Umbilical cord (tissue), 1 donor: ENCODE measurements at regions not wholly inside any gene's neighbourhood (a gene's known extent, or its start where the extent isn't known, plus 50 kb on each side); places are given as distances from the start of the nearest gene placed in this dataset.

ENCODE experiments used
- DNase-seq: peaks from one replicate; pipeline ENCODE4 v3.0.0-alpha.2; 2015; ENCODE audit warnings: low spot score

DNA sequence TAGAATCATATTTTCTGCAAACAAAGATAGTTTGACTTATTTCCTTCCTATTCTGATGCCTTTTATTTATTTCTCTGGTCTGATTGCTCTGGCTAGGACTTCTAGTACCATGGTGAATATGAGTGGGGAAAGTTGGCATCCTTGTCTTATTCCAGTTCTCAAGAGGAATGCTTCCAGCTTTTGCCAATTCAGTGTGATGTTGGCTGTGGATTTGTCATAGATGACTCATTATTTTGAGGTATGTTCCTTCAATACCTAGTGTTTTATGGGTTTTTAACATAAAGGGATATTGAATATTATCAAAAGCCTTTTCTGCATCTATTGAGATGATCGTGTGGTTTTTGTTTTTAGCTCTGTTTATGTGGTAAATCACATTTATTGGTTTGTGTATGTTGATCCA is 139.4 kb upstream of the CNTN1 start:
- DNase-seq: no peak

DNA sequence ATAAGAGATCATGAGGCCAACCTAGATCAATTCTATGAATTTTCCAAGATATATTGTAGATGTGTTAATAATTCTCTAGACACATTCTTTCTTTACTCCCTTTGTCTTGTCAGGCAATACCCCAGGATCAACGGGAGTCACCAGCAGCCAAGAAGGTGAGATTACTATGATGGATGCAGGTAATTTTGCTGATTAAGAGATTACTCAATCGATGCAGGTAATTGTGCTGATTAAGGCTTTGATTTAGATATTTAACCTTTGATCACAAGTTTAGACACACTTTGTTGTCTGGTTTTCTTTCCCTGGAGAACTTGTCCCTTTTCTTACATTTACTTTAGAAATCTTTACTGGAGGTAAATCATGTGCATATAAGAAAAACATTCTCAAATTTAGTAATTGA is 134.3 kb upstream of the CNTN1 start:
- DNase-seq: no peak

DNA sequence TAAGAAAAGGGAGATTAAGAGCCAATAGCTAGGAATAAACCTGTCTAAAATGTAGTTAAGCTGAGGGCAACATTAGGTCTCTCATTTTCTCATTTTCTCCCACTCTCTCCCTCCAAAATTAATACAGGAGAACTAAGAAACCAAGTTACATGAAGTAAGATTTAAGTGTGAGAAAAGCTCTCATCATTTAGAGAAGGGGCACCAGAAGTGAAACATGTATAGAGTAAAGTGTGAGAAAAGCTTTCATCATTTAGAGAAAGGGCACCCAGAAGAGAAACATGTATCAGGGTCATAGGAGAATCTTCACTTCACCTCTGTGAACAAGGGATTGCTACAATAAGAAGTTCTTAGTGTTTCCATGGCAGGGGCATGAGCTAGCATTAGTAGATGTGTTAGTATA is 132.4 kb upstream of the CNTN1 start:
- DNase-seq: no peak

GRCh38 chr12:40560848-40561247 is 131.4 kb upstream of the CNTN1 start:
- no peak for DNase-seq

DNA sequence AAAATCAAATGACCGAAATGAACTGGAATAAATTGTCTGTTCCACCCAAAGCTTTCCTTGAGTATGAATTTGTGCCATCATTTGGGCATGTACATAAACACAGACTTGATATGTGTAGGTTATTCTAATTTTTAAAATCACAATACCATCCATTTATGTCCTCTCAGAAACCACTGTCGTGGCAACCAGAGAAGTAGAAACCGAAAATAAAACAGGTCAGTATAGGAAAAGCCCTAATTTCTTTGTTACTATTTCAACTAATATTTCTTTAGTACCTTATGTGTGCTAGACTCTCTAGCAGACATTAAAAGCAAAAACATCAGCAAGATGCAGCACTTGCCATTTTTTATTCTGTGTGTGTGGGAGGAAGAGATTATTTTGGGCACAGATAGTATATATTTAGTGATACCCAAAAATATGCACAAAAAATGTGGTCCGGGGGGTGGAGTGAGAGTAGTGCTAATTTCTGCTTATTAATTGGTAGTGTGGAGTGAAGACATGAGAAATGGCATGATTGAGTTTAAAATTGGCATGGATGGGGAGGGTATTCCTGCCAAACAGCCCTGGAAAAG is 130.8 kb upstream of the CNTN1 start:
- DNase-seq: no peak

- DNase-seq: no peak
Observed at GRCh38 chr12:40565029-40565633, 127.1 kb upstream of the CNTN1 start.

DNA sequence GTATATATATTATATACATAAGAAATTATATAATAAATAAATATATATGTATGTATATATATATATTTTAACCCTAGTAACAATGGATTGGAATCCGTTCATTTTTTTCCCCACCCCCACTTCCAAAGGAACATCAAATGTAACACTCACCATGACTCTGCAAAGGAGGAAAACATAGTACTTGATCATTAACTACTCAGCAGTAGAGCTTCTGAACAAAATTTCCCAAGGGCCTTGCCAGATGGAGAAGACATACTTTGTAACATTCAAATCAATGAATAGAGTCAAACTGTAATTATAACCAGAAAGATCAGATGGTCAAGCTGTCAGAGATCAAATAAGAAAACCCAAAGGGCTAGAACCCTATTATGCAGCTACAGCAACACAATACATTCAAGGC is 126.0 kb upstream of the CNTN1 start:
- no peak for DNase-seq

GRCh38 chr12:40569626-40570179 is 122.5 kb upstream of the CNTN1 start:
- DNase-seq: peak; percentile 65

GRCh38 chr12:40573024-40573423 is 119.2 kb upstream of the CNTN1 start:
- no peak for DNase-seq

GRCh38 chr12:40575987-40576386 is 116.3 kb upstream of the CNTN1 start:
- DNase-seq: no peak

DNA sequence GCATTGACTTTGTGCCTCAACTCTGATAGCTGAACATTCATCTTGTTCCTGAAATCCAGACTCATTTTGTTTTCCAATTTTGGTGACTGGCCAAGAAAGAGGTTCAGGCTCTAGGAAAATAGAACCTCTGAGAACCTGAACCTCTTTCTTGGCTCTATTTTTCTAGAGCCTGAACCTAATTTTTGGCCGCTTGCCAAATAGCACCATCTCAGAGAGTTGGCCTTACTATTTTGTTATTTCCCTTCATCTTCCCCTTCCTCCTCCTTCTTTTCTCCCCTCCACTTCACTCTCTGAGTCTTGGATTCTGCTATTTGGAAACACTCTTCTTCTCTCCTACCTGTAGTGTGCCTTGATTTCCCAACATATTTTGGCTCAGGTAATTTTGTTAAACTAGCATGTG is 114.4 kb upstream of the CNTN1 start:
- no peak for DNase-seq

DNA sequence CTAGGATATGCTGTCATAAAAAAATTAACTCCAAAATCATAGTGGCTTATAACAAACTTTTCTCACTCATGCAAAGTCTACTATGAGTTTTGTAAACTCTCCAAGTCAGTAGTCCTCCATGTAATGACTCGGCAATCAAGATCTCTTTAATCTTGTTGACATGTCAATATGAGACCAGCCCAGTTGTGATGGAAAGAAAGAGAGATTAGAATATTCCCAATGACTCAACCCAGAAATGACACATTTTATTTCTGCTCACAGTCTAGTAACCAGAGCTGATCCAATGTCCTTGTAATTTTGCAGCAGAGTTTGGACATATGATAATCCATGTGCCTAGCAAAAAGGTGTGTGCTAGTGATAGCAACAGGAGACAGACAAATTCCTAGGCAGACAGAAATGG is 112.6 kb upstream of the CNTN1 start:
- DNase-seq: no peak

GRCh38 chr12:40580346-40580745 is 111.9 kb upstream of the CNTN1 start:
- no peak for DNase-seq

DNA sequence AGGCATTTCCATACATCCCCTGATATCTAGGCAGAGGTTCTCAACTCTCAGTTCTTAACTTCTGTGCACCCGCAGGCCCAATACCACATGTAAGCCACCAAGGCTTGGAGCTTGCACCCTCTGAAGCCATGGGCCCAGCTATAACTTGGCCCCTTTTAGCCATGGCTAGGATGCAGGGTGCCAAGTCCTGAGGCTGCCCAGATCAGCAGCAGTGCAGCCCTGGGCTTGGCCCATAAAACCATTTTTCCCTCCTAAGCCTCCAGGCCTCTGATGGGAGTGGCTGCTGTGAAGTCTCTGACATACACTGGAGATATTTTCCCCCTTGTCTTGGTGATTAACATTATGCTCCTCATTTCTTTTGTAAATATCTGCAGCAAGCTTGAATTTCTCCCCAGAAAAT is 110.3 kb upstream of the CNTN1 start:
- no peak for DNase-seq

DNA sequence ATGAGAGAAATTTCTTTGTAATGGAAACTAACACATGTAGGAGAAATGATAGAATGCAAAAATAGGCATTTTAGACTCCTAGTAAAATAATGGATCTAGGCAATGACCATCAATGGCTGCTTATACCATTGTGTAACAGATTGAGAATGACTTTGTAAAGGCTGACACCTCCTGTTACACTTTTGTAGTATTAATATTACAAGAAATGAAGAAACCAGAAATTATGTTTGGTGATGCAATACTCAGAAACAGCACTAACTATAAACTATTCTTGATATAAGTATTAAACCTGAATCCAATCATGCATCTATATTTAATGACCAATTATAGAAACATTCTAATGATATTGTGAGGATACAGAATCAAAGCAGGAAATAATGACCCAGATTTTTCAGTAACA is 108.5 kb upstream of the CNTN1 start:
- DNase-seq: no peak

- DNase-seq: no peak
Observed at GRCh38 chr12:40584763-40585162, 107.5 kb upstream of the CNTN1 start.

- DNase-seq: peak; percentile 10
Observed at GRCh38 chr12:40586823-40587222, 105.4 kb upstream of the CNTN1 start.

- DNase-seq: no peak
Observed at GRCh38 chr12:40587421-40587820, 104.8 kb upstream of the CNTN1 start.

GRCh38 chr12:40587970-40588369 is 104.3 kb upstream of the CNTN1 start:
- DNase-seq: no peak

DNA sequence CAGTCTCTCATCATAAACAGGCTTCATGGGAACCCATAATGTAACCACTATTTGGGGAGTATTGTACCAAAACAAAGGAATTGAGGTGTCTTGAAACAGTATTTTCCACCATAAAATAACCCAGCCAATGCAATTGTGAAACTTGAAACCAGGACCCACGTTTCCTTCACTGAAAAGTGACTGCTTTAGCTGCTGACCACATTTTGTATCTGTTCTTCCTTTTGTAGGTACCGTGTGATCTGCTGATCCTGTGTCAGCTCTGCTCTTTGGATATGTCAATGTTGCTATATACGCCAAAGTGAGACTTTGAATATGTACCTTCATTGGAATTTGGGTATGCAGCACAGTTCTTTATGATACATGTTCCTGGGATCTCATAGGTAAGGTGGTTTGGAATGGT is 95.1 kb upstream of the CNTN1 start:
- DNase-seq: no peak

GRCh38 chr12:40598073-40598472 is 94.2 kb upstream of the CNTN1 start:
- no peak for DNase-seq

DNA sequence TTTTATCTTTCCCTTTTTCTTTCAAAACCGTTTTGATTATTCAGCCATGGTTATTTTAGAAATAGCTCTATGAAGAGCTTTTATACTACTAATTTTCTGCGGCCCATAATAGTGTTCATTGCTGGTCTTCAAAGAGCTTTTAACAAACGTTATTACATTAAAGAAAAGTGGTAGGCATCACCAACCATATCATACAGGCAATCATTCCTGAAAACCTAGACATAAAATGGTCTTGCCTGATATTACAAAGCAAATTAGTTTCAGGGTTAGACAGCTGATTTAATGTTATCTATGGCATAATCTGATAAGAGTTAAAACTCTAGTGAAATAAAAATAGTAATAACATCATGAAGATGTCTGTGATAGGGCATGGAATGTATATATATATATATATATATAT is 89.7 kb upstream of the CNTN1 start:
- no peak for DNase-seq

DNA sequence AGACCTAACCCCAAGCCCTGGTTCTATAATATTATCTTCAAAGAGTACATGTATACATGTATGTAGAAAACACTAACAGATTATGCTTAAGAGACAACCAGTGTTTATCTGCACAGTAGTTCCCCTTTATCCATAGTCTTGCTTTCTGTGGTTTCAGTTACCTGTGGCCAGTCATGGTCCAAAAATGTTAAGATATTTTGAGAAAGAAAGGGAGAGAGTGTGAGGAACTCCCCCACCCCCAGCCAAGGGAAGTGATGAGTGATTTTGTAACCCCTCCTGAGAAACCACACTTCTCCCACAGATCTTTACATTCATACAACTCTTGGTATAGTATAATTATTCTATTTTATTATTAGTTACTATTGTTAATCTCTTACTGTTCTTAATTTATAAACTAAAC is 77.3 kb upstream of the CNTN1 start:
- DNase-seq: no peak

GRCh38 chr12:40615590-40615989 is 76.6 kb upstream of the CNTN1 start:
- no peak for DNase-seq
